ENCODE measurements at regions not wholly inside any gene's neighbourhood (a gene's known extent, or its start where the extent isn't known, plus 50 kb on each side); places are given as distances from the start of the nearest gene placed in this dataset.
A peak's percentile ranks its signal among the peaks of the same experiment; 100 is the strongest.
"Not testable (repeated sequence)": the region's sequence is repeated elsewhere in the genome, so short reads cannot be mapped to it uniquely, and the experiment has no call there.

GRCh38 chr5:93220431-93220830, 360.6 kb downstream of the NR2F1-AS1 start:
- DNase-seq (ENCODE audit: low spot score) = no peak

- DNase-seq (ENCODE audit: low spot score) = no peak
These were observed 361.3 kb downstream of the NR2F1-AS1 start for GRCh38 chr5:93219641-93220145.

GRCh38 chr5:93213111-93213794, 367.8 kb downstream of the NR2F1-AS1 start:
- not testable (repeated sequence) for DNase-seq (ENCODE audit: low spot score)

- no peak for DNase-seq (ENCODE audit: low spot score)
These were observed 371.5 kb downstream of the NR2F1-AS1 start for GRCh38 chr5:93209476-93209875.

GRCh38 chr5:93208141-93208751, 372.8 kb downstream of the NR2F1-AS1 start:
- DNase-seq (ENCODE audit: low spot score) = no peak

- DNase-seq (ENCODE audit: low spot score) = no peak
These were observed 374.8 kb downstream of the NR2F1-AS1 start for GRCh38 chr5:93206203-93206602.

GRCh38 chr5:93201061-93201460, 380.0 kb downstream of the NR2F1-AS1 start:
- DNase-seq (ENCODE audit: low spot score) = no peak

GRCh38 chr5:93196986-93197385, 384.0 kb downstream of the NR2F1-AS1 start:
- no peak for DNase-seq (ENCODE audit: low spot score)

GRCh38 chr5:93193431-93194347, 387.3 kb downstream of the NR2F1-AS1 start:
- DNase-seq (ENCODE audit: low spot score) = no peak

GRCh38 chr5:93192683-93193082, 388.3 kb downstream of the NR2F1-AS1 start:
- no peak for DNase-seq (ENCODE audit: low spot score)

GRCh38 chr5:93192087-93192486, 388.9 kb downstream of the NR2F1-AS1 start:
- DNase-seq (ENCODE audit: low spot score) = peak; percentile 29

- DNase-seq (ENCODE audit: low spot score) = no peak
These were observed 389.8 kb downstream of the NR2F1-AS1 start for GRCh38 chr5:93191035-93191817.

- DNase-seq (ENCODE audit: low spot score) = no peak
These were observed 391.3 kb downstream of the NR2F1-AS1 start for GRCh38 chr5:93189707-93190120.

GRCh38 chr5:93188876-93189485, 392.0 kb downstream of the NR2F1-AS1 start:
- no peak for DNase-seq (ENCODE audit: low spot score)

GRCh38 chr5:93186076-93186682, 394.8 kb downstream of the NR2F1-AS1 start:
- DNase-seq (ENCODE audit: low spot score) = no peak

- DNase-seq (ENCODE audit: low spot score) = no peak
These were observed 397.0 kb downstream of the NR2F1-AS1 start for GRCh38 chr5:93184041-93184440.

- DNase-seq (ENCODE audit: low spot score) = no peak
These were observed 401.6 kb downstream of the NR2F1-AS1 start for GRCh38 chr5:93179466-93179865.

GRCh38 chr5:93174930-93175329, 406.1 kb downstream of the NR2F1-AS1 start:
- no peak for DNase-seq (ENCODE audit: low spot score)

- DNase-seq (ENCODE audit: low spot score) = no peak
These were observed 415.5 kb downstream of the NR2F1-AS1 start for GRCh38 chr5:93165559-93165958.

- DNase-seq (ENCODE audit: low spot score) = no peak
These were observed 416.3 kb downstream of the NR2F1-AS1 start for GRCh38 chr5:93164690-93165089.

All from HuH-7 (cell line).